NCI-H187 (cell line): ENCODE measurements at regions not wholly inside any gene's neighbourhood (a gene's known extent, or its start where the extent isn't known, plus 50 kb on each side); places are given as distances from the start of the nearest gene placed in this dataset.

Experiments used
- DNase-seq, 2 experiments: peaks; one replicate each; lab custom pipeline; 2025; lab: John Stamatoyannopoulos, UW

DNA sequence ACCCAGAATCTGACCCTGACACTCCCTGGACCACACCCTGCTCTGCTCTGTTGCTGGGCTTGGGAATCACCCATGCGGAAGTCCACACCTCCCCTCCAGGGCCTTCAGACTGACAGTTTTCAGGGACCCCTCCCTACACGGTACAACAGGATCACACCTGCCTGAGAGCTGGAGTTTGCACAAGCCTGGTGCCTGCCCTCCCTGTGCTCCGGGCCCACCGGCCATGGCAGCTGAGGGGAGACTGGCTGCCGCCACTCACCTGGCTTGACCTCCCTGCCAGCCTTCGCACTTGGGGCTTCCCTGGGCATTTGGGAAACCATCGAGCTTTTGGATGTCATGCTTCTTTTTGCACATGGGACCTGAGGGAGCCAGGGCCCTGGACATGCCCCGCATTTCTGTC, 95.9 kb upstream of the ANKRD34C start:
- DNase-seq = no peak

DNA sequence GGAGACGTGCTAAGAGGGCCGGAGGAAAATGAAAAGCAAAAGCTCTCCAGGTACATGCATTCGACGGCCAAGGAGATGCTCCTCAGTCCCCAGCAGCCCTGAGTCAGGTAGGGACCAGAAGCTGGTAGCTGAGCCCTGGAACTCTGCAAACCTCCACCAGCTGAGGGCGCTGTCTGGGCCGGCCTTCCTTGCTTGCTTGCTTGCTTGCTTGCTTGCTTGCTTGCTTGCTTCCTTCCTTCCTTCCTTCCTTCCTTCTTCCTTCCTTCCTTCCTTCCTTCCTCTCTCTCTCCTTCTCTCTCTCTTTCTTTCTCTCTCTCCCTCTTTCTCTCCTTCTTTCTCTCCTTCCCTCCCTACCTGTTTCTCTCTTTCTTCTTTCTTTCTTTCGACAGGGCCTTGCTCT, 94.6 kb upstream of the RASGRF1 start:
- no peak for DNase-seq

DNA sequence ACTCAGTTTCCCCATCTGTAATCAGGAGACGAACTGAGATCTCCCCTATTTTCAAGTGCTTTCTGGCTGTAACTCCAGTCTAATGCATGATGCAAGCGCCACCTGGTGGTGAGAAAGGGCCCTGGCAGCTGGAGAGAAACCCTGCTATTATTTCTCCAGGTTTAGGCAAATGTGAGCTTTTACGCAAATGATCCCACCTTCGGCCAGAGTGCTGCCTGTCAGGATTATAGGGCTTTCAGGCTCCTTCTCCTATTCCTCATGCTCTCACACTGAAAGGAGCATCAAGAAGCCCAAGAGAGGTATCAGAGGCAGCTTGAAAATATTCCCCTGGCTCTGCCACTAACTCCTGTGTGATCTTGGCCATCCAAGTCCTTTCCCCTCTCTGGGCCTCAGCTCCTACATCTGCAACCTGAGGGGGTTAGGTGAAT, 93.9 kb upstream of the RASGRF1 start:
- DNase-seq = peak; percentile 9 to 13

DNA sequence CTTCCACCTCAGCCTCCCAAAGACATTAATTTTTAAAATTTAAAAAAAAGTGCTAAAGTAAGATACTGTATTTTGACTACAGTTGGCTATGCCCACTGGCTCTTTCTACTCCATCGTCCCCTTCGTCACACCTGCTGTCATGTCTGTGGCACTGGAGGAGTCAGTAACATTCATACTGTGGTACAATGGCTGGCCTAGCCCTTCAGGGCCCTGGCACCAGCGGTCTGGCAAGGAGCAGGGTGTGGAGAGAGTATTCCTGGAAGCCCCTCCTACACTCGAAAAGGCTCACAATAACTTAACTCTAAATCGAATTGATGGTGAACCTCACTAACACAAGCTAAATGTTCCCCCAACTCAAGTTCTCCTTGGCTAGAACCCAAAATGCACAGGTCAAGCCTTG, 89.7 kb upstream of the RASGRF1 start:
- no peak for DNase-seq

DNA sequence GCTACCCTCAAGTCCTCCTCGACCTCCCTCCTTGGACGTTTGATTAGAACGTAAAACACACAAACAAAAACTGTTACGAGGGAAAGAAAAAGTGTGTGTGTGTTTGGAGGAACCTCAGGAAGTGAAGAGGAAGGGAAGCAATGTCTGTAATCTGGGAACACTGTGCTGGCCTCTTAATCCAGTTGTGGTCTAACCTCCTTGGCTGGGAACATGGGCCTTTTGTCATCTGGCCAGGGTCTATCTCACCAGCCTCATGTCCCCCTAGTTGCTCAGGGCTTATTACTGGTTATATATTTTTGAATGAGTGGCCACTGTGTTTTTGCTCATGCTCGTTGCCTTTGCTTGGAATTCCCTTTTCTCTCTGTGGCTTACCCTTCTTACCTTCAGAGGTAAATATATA, 89.0 kb upstream of the RASGRF1 start:
- no peak for DNase-seq

DNA sequence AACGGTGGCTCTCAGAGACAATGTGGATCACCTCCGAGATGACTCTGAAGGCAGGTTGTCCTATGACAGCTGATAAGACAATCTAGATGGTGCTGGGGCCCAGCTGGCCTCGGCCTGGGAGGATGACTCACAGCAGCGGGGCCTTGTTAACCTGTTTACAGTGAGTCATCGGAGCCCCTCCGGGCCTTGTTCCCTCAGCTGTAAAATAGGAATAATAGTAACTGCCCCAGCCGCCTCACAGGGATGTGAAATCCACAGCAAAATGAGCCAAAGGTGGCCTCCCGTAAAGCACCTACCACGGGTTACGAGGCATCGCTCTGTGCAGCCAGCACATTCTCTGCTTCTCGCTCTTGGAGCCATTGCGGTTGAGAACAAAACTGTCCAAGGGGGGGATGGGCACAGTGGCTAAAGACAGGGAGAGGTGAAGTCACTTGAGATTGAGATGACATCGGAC, 88.6 kb upstream of the RASGRF1 start:
- DNase-seq = no peak

DNA sequence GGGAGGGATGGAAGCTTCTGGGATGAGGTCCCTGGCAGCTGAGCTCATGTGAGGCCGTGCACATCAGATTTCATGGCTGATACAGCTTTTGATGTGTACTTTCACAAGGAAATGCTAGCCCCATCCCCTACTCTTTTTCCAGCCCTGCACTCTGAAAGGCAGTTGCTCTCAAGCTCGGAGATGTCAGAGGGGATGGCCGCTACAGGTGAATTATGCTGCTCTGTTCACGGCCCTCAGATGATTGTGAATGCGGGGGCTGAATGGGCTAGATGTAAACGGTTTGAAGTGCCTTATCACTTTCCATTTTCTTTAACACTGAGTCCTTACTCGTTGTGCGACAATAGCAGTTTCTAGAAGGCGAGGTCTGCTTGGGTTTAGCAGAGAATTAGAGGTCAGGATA, 88.0 kb upstream of the RASGRF1 start:
- no peak for DNase-seq

DNA sequence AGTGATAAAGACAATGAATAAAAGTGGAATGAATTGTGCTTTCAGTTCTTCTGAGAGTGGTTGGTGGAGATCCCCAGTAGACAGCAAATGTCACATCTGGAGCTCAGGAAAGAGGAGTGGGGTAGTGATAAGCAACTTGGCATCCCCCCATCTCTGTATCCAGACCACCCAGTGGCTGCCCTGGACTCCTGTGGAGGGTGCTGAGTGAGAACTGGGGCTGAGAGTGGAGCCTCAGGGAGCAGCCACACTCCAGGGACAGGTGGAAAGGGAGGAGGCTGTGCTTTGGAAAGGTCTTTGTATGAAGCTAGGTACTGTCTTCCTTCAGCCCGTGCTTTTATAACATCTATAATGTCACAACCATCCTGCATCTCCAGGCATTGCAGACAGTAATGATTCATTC, 85.6 kb upstream of the RASGRF1 start:
- DNase-seq = no peak

DNA sequence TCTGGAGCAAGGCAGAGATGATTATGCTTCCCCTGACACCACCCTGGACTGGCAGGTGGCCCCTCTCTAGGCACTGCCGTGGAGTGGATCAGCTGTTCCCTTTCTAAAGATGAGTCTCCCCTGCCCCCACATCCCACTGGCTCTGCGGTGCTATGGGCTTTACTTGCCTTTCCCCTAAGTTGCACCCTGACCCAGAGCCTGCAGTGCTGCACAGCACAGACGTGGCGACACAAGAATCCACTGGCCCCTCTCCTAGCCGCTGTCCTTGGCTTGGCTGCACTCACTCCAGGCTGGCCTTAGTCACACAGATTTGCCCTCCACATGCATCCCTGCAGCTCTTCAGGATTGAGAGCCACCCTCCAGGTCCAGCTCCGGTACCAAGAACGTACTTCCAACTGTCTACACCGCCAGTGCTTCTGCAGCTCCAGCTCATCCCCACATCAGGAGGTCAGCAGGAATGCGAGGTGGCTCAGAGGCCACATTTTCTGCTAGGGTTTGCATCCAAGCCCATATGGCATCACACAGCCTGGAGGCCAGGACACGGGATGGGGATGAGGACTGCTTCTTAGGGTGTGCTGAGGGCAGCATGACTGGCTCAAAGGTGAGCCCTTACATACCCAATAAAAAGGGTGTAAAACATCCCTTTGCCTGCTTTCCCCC, 82.4 kb upstream of the RASGRF1 start:
- no peak for DNase-seq

DNA sequence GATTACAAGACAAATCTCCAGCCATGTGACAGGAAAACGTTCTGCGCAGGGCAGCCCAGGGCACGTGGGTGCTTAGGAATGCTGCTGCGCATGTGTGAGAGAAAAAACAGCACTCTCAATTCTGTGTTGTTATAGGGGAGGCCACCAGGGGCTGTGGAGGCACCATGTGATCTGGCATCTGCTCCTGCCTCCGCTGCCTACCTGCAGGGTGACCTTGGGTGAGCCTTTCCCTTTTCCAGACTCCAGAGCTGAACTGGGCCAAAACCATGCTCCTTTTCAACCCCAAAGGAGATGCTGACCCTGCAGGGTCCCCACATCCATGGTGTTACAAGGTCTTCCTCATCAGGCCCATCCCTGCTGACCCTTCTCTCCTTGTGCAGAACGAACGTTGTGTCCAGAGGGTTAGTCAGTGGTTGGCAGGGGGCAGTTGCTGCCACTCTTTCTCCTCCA, 81.5 kb upstream of the RASGRF1 start:
- no peak for DNase-seq

DNA sequence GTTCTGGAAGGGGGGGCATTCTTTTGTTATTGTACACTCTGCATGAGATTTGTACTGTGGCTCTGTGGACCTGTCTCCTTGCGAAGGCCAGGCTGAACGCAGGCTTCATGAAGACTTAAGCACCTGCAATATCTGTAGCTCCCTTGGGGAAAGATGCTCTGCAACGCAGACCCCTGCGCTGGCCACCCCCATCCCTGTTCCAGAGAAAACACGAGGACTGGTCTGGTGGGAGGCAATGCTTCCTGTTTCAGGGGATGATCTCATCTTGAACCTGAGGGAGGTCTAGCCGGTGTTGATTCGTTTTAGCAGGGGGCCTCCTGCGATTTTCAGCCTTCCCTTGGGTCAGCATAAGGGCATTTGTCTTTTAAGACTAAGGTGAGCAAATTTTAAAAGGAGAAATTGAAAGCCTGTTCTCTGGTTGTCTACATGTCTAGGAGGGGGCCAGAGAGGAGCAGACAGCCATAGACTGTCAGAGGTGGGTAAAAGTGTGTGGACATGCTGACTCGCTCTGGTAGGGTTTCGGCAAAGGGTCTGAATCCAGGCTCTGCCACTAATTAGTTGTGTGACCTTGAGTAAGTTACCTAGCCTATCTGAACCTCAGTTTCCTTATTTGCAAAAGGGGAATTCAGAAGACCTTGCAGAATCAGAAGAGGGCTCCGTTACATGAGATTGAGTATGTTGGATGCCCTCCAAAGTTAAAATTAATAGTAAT, 80.9 kb upstream of the RASGRF1 start:
- DNase-seq = no peak

DNA sequence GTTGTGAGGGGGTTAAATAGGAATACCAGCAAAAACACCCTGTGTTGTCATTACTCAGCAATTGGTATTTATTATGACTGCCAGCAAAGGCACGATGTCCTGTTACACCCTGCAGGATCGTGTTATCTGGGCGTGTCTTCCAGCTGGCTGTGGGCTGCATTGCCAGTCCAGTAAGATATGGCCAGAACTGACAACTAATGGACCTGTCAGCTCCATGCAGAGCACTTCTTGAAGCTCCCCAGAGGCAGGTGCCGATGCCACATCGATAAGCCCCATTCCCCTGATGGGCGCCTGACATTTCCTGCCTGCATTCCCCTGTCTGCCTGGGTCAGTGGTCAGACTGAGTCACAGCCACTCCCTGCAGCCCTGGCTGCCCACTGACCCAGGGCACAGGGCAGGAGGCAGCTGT, 79.7 kb upstream of the RASGRF1 start:
- DNase-seq = no peak

DNA sequence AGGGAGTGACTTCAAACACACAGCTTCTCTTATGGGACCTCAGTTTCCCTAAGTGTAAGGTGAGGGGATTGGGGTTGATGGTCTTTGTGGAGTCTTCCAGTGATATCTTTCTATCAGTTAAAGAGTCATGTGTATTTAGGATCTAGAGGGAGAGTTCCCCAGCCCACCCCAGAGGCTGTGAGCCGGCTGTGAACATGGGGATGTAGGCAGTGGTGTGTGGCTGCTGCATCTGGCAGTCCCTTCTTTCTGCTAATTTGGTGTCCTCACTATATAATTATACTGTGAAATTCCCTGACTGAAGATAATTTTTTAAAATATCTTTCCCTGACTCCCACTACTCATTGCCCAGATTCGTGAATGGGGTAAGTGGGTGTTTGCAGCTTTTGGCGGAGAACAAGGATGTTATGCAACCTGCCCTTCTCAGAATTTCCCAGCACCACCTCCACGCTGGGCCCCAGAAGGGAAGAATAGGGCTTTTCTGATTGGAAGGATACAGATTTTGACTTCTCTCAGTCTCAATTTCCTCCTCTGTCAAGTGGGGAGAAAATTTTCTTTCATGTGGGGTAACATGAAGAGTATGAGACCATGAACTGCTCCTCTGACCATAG, 79.0 kb upstream of the RASGRF1 start:
- no peak for DNase-seq

DNA sequence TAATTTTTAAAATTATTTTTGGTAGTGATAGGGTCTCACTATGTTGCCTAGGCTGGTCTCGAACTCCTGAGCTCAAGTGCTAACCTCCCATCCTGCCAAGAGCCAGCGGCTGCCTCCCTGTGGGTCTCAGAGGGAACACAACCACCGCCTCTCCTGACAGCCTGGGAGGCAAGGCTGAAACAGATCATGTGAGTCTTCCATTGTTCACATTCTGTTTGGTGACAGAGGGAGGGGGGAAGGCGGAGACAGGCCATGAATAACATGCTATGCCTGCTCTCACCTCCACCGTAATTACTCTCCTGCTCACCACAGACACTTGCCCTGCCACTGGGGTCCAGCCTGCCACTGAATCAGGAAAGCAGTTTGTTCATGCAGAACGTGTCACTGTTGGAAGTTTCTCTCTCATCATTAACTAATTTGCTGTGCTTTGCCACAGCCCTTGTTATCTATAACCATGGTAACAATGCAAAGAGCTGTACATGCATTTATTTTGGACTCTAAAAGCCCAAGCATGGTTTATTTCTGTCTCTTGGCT, 78.4 kb upstream of the RASGRF1 start:
- peak in 1 of 2 experiments; percentile 24 for DNase-seq

DNA sequence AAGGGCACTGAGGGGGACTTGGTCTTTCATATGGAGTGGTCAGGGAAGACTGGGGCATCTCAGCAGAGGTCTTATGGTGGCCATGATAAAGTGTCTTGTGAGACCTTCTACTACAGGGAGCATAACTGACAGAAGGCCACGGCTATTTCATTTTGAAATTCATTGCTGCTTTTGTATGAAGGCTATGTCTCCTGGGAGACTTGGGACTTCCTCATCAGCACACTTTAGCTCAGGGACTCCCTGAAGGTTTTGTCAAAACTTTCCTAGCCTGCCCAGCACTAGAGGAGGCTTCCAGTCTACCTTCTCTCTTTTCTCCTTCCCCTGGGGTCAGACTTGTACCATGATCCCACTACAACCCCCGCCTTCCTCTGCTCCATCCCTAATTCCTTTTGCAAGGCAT, 77.2 kb upstream of the RASGRF1 start:
- no peak for DNase-seq

DNA sequence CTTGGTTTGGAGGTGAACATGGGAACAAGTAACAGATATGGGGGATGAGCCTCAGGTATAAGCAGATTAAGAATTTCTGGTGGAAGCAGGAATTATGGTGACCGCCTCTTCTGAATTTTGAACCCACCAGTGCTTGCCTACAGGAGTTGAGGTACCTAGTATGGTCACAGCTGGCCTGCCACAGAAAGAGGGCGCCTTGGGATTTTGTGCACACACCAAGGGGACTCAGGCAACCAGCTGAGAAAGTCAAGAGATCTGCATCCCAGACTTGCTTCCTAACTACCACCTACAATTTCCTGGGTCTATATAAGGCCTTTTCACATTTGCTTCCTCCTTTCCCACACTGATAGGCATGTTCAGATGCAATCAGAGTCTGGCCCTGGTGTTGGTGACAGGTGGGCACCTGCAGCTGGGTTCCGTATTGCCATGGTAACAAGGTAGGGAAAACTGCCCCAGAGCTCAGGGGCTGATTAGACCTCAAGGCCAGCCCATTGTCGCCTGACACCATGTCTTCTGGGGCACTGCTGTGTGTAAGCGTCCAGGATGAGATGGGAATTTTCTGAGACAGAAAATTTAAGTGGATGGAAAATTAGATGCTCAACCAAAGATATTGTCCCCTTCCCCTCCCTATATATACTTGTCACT, 75.9 kb upstream of the RASGRF1 start:
- no peak for DNase-seq

DNA sequence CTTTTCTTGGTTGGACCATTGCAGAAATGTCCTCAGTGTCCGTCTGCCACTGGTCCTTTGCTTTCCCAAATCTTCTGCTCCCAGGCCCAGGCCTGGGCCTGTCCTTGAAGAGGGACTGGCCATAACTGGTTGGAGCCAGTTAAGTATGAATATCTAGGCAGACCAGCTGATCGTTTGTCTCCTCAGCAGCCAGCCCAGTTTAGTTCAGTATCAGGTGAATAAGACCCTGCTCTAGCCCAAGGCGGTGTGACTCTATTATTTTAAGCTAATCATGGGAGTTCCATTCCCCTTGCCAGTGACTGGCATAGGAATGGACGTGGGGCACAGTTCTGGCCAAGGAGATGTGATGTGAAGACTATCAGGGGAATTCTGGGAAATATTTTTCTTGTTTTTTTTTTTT, 73.9 kb upstream of the RASGRF1 start:
- no peak for DNase-seq

DNA sequence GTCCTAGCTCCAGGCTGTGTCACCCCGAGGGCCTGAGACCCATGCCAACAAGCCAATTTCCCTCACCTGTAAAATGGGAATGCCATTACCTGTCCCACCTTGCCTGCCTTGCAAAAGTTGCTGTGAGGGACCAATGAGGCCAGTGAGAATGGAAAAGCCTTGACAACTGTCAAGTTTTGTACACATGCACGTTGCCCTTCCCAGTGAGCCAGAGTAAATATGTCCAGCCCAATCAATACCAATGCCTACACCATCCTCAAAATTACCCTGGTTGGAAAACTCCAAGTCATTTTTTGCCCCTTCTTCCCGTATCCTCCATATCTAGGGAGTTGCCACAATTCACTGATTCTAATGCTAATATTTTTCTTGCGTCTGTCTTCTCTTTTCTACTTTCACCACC, 73.5 kb upstream of the RASGRF1 start:
- no peak for DNase-seq

DNA sequence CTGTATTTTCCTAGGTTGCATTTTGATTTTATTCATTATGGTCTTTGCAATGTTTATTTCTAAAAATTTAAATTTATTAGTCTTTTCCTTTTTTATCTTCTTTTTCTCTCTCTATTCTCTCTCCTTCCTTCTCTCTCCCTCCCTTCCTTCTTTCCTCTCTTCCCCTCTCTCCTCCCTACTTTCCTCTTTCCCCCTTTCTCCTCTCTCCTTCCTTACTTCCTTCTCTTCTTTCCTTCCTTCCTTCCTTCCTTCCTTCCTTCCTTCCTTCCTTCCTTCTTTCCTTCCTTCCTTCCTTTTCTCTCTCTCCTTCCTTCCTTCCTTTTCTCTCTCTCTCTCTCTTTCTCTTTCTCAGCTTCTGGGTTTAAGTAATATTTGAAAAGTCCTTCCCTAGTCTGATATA, 72.8 kb upstream of the RASGRF1 start:
- no peak for DNase-seq

DNA sequence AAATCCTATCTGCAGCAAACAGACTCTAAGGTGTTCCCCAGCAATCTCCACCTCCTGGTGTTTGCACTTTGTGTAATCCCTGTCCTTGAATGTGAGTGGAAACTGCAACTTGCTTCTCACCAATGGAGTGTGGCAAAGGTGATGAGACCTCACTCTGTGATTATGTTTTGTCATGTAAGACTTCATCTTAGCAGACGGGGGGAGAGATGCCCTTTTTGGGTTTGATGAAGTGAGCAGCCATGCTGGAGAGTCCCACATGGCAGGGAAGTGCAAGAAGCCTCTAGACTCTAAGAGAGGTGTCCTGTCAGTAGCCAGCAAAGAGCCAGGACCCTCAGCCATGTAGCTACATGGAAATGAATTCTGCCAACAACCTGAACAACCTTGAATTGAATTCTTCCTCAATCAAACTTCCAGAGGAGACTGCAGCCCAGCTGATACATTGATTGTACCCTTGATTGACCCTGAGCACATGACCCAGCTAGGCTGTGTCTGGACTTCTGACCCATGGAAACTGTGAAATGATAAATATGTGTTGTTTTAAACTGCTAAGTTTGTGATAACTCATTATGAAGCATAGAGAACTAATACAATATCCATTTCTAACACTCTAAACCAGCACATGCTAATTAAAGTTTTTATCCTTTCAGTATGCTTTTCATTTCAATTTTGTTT, 71.4 kb upstream of the RASGRF1 start:
- DNase-seq = no peak

DNA sequence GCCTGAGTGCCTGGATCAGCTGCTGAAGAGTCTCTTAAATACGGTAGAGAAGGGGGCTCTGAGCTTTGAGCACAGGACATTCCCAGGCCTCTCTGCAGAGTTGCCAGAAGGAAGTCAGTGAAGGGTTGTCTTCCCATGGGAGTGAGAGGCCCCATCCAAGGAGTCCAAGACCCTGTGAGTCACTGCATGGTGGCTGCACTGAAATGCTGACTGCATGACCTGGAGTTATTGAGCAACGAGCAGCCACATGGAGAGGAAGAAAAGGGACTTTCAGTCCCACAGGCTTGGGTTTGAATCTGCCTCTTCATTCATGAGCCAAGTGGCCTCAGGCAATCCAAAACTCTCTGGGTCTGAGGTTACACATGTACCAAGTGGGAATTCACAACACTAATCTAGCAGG, 69.6 kb upstream of the RASGRF1 start:
- no peak for DNase-seq
